PC-9 (cell line): ENCODE measurements at regions not wholly inside any gene's neighbourhood (a gene's known extent, or its start where the extent isn't known, plus 50 kb on each side); places are given as distances from the start of the nearest gene placed in this dataset.

Source experiments
- CTCF ChIP-seq: fragments of 200-600 bp; sonication (generic); conservative IDR thresholded peaks from 2 replicates; pipeline ENCODE4 v1.6.1; 2017; ENCODE audit warnings: mixed run types, antibody characterized with exemption, mild to moderate bottlenecking, moderate library complexity
- EZH2 ChIP-seq: fragments of 200-600 bp; sonication (generic); IDR thresholded peaks from 2 replicates; pipeline ENCODE4 v1.8.0; 2017; ENCODE audit warnings: antibody characterized with exemption, low read depth

- TF ChIP-seq CTCF (no peak), EZH2 (no peak)
Measured at GRCh38 chr15:95911570-95912279, 418.8 kb upstream of the NR2F2 start.
